ENCODE measurements at regions not wholly inside any gene's neighbourhood (a gene's known extent, or its start where the extent isn't known, plus 50 kb on each side); places are given as distances from the start of the nearest gene placed in this dataset.

DNA sequence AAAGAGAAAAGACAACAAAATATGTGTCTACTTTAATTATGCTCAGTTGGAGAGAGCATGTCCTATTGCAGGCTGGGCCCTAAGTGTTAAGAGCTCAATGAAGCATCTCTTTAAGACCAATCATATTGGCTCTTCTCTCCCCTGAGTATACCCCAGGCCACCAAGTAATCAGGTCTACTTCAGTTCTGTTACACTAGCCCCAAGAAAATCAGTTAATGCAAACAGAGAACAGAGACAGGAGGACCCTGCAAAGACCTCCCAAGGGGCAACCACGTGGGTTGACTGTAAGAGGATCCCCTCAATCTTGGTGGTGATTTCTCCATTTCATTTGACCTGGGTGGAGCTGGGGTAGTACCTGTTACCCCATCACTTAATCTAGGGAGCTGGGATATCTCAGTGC, 451.0 kb upstream of the ZNF507 start:
- Histone ChIP-seq H2BK15ac (ENCODE audit: low read depth, low read length) (no peak overlapping the region), H2BK5ac (ENCODE audit: low read depth, low read length, poor library complexity, severe bottlenecking) (no peak overlapping the region), H4K20me1 (ENCODE audit: insufficient read depth, low read length) (no peaks in the 10 kb centered on the region), H3K4me3 (ENCODE audit: insufficient read depth, low read depth, low read length) (no peak overlapping the region), H3K14ac (replicated peaks; ENCODE audit: low read depth, low read length) (no peak overlapping the region), H3K27me3 (ENCODE audit: control insufficient read depth, insufficient read depth, low read length) (no peaks in the 10 kb centered on the region), H4K5ac (ENCODE audit: low read depth, low read length) (no peak overlapping the region), H3K27ac (ENCODE audit: insufficient read depth, low read length) (no peak overlapping the region), H3K9ac (ENCODE audit: low read depth, low read length) (no peak overlapping the region), H2BK120ac (ENCODE audit: low read depth, low read length) (no peak overlapping the region), H3K9me1 (ENCODE audit: insufficient read depth, low read length) (no peaks in the 10 kb centered on the region), H3K56ac (ENCODE audit: extremely low read depth, insufficient read depth, low read length) (no peak overlapping the region), H4K8ac (ENCODE audit: low read depth in 2 of 2, low read length in 2 of 2) (no peak overlapping the region), H3K4me2 (ENCODE audit: low read depth, low read length) (no peak overlapping the region), H3K4me1 (ENCODE audit: control insufficient read depth, insufficient read depth, low read length) (no peaks in the 10 kb centered on the region), H3K79me1 (ENCODE audit: low read depth in 1 of 2, low read length in 2 of 2) (no peaks in the 10 kb centered on the region), H2AFZ (replicated peaks; ENCODE audit: low read length, poor library complexity) (no peak overlapping the region), H3K4ac (ENCODE audit: low read depth, low read length) (no peak overlapping the region), H2AK5ac (ENCODE audit: low read depth, low read length) (no peak overlapping the region), H2BK20ac (ENCODE audit: low read depth, low read length) (no peak overlapping the region), H4K91ac (ENCODE audit: insufficient read depth, low read depth, low read length) (no peak overlapping the region), H3K23ac (ENCODE audit: low read depth, low read length) (no peak overlapping the region), H3K9me3 (ENCODE audit: control insufficient read depth, insufficient read depth, low read length) (peaks cover 26% of the 10 kb centered on the region), H3K36me3 (ENCODE audit: control insufficient read depth, insufficient read depth, low read length) (no peaks in the 10 kb centered on the region), H2AK9ac (replicated peaks; ENCODE audit: low read depth, low read length, poor library complexity) (no peak overlapping the region), H3K18ac (ENCODE audit: low read depth, low read length) (no peak overlapping the region)
- in situ Hi-C loops (cut with MboI; ENCODE audit: low sequenced_read_pairs), result no loop called here
- ATAC-seq (ENCODE audit: low read depth), result no peak
- no TSS peak for BruUV-seq (replicated peaks)
- ChIA-PET CTCF (interaction anchor here (1.0 kb wide), 1 partner anchor 32 kb away, joined by 4 read pairs; no protein-coding TSS in a partner anchor), POLR2A (ENCODE audit: unreplicated experiment) (no interaction called here)
- intact Hi-C loops (cut with micrococcal nuclease), result no loop called here
- WGBS, 2 experiments (ENCODE audit: extremely low coverage in 2 of 2, insufficient read length in 1 of 2), result no CpG with 5 or more reads among the region's 1 CpG
- dilution Hi-C loops (cut with HindIII; ENCODE audit: low sequenced_read_pairs, unreplicated experiment), result no loop called here
- DNase-seq, result no peak
- no peak for TF ChIP-seq MAFK (IDR thresholded peaks at IDR 0.05; ENCODE audit: low read depth, low read length)

Data from IMR-90 (cell line).